ENCODE measurements at regions not wholly inside any gene's neighbourhood (a gene's known extent, or its start where the extent isn't known, plus 50 kb on each side); places are given as distances from the start of the nearest gene placed in this dataset.

- Histone ChIP-seq H3K27ac (no peak overlapping the region), H3K4me2 (no peak overlapping the region), H3K9me2 (ENCODE audit: insufficient read depth) (no peaks in the 10 kb centered on the region), H2AFZ (no peak overlapping the region), H4K20me1 (ENCODE audit: insufficient read depth) (no peaks in the 10 kb centered on the region), H3K36me3 (ENCODE audit: low read depth) (no peaks in the 10 kb centered on the region), H3F3A (ENCODE audit: insufficient read depth, low read depth) (no peaks in the 10 kb centered on the region), H3K9me3 (ENCODE audit: insufficient read depth, low read depth) (no peaks in the 10 kb centered on the region), H3K79me2 (ENCODE audit: low read depth) (no peaks in the 10 kb centered on the region), H3K4me3 (no peak overlapping the region), H3K4me1 (replicated peaks; ENCODE audit: insufficient read depth) (no peaks in the 10 kb centered on the region), H3K27me3 (ENCODE audit: insufficient read depth, low read depth) (peaks cover 8% of the 10 kb centered on the region; the same call in 1 of the 2 replicates)
- intact Hi-C loops (cut with micrococcal nuclease; ENCODE audit: unreplicated experiment): no loop called here
- no peak for TF ChIP-seq CTCF (conservative IDR thresholded peaks at IDR 0.05)
- no peak for TF ChIP-seq EZH2 (IDR thresholded peaks at IDR 0.05; ENCODE audit: low read depth)
- CTCF ChIA-PET: no interaction called here
- no peak for DNase-seq
- no TSS peak for BruUV-seq (replicated peaks)
- POLR2A ChIA-PET (ENCODE audit: unreplicated experiment): no interaction called here
Observed at GRCh38 chr5:116853992-116854391, 279.4 kb upstream of the SEMA6A start.

- H3K9me3 ChIP-seq (ENCODE audit: insufficient read depth, low read depth): no peaks in the 10 kb centered on the region
- TF ChIP-seq EZH2 (IDR thresholded peaks at IDR 0.05; ENCODE audit: low read depth) (no peak), CTCF (conservative IDR thresholded peaks at IDR 0.05) (no peak)
- no peaks in the 10 kb centered on the region for H3K36me3 ChIP-seq (ENCODE audit: low read depth)
- H4K20me1 ChIP-seq (ENCODE audit: insufficient read depth): no peaks in the 10 kb centered on the region
- no peak overlapping the region for H3K4me2 ChIP-seq
- no peak for DNase-seq
- H3F3A ChIP-seq (ENCODE audit: insufficient read depth, low read depth): no peaks in the 10 kb centered on the region
- H3K4me3 ChIP-seq: no peak overlapping the region
- peaks cover 29% of the 10 kb centered on the region; the same call in 1 of the 2 replicates for H3K27me3 ChIP-seq (ENCODE audit: insufficient read depth, low read depth)
- no peaks in the 10 kb centered on the region for H3K79me2 ChIP-seq (ENCODE audit: low read depth)
- H3K27ac ChIP-seq: no peak overlapping the region
- CTCF ChIA-PET: no interaction called here
- POLR2A ChIA-PET (ENCODE audit: unreplicated experiment): no interaction called here
- H3K4me1 ChIP-seq (replicated peaks; ENCODE audit: insufficient read depth): no peaks in the 10 kb centered on the region
- intact Hi-C loops (cut with micrococcal nuclease; ENCODE audit: unreplicated experiment): no loop called here
- no TSS peak for BruUV-seq (replicated peaks)
- no peaks in the 10 kb centered on the region for H3K9me2 ChIP-seq (ENCODE audit: insufficient read depth)
- no peak overlapping the region for H2AFZ ChIP-seq
Observed at GRCh38 chr5:116848954-116849581, 274.4 kb upstream of the SEMA6A start.

DNA sequence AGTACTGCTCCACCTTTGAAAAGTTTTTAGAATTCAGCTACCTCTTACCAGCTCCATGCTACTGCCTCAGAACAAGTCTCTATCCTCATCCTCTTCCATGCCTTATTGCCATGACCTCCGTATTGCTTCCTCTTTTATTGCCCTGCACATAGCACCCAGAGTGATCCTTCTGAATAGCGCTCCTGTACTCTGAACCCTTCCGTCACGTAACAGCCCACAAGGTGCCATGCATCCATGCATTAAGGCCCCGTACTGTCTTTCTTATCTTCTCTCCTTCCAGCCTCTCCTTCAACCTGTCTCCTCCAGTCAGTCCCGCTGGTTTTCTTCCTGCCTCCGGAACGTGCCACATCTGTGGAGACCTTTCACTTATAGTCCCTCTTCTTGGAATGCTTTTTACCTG, 273.3 kb upstream of the SEMA6A start:
- TF ChIP-seq CTCF (conservative IDR thresholded peaks at IDR 0.05) (no peak), EZH2 (IDR thresholded peaks at IDR 0.05; ENCODE audit: low read depth) (no peak)
- CTCF ChIA-PET: no interaction called here
- BruUV-seq (replicated peaks): no TSS peak

More for the DNA sequence above, 273.3 kb upstream of the SEMA6A start:
- Histone ChIP-seq H3K27me3 (ENCODE audit: insufficient read depth, low read depth) (peaks cover 29% of the 10 kb centered on the region; the same call in 1 of the 2 replicates), H3K4me1 (replicated peaks; ENCODE audit: insufficient read depth) (no peaks in the 10 kb centered on the region), H2AFZ (no peak overlapping the region), H4K20me1 (ENCODE audit: insufficient read depth) (no peaks in the 10 kb centered on the region), H3K9me3 (ENCODE audit: insufficient read depth, low read depth) (no peaks in the 10 kb centered on the region), H3K79me2 (ENCODE audit: low read depth) (no peaks in the 10 kb centered on the region), H3K4me2 (no peak overlapping the region), H3K4me3 (no peak overlapping the region), H3F3A (ENCODE audit: insufficient read depth, low read depth) (no peaks in the 10 kb centered on the region), H3K36me3 (ENCODE audit: low read depth) (no peaks in the 10 kb centered on the region), H3K9me2 (ENCODE audit: insufficient read depth) (no peaks in the 10 kb centered on the region), H3K27ac (no peak overlapping the region)
- POLR2A ChIA-PET (ENCODE audit: unreplicated experiment): no interaction called here
- no peak for DNase-seq
- intact Hi-C loops (cut with micrococcal nuclease; ENCODE audit: unreplicated experiment): no loop called here
